GM12865 (cell line): ENCODE measurements at regions not wholly inside any gene's neighbourhood (a gene's known extent, or its start where the extent isn't known, plus 50 kb on each side); places are given as distances from the start of the nearest gene placed in this dataset.

Experiments used
- DNase-seq: peaks from one replicate; pipeline ENCODE4 v3.0.0; 2010; ENCODE audit warnings: low read depth
- H3K4me3 ChIP-seq: 2 replicates; pipeline ENCODE4 v1.5.1; 2011; ENCODE audit warnings: mild to moderate bottlenecking, low read depth, low read length, control low read depth
- CTCF ChIP-seq: IDR thresholded peaks from 2 replicates; pipeline ENCODE4 v1.5.1; 2011; ENCODE audit warnings: low read length, control low read depth, low read depth, inconsistent platforms; ENCODE audit not compliant: insufficient read depth; ENCODE audit errors: missing control alignments

- TF ChIP-seq CTCF, result no peak
- no peak for DNase-seq
- no peak overlapping the region for H3K4me3 ChIP-seq
Measured at GRCh38 chr2:185381631-185382030, 357.0 kb upstream of the FSIP2 start.

- no peak for TF ChIP-seq CTCF
- H3K4me3 ChIP-seq, result no peak overlapping the region
- DNase-seq, result no peak
Measured at GRCh38 chr2:185384822-185385560, 353.6 kb upstream of the FSIP2 start.

DNA sequence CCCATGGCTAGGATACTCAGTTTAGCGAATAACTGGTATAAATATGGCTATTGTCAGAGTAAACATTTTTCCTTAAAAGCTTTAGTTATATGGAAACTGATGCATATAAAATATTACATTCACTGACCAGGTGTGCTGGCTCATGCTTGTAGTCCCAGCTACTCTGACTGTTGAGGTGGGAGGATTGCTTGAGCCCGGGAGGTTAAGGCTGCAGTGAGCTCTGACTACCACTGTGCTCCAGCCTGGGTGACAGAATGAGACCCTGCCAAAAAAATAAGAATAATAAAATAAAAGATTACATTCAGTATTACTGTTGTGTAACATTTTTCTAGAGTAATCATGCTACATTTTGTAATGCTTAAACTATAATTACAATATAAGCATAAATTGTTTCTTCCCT, 350.4 kb upstream of the FSIP2 start:
- no peak for TF ChIP-seq CTCF
- DNase-seq, result no peak
- no peak overlapping the region for H3K4me3 ChIP-seq

DNA sequence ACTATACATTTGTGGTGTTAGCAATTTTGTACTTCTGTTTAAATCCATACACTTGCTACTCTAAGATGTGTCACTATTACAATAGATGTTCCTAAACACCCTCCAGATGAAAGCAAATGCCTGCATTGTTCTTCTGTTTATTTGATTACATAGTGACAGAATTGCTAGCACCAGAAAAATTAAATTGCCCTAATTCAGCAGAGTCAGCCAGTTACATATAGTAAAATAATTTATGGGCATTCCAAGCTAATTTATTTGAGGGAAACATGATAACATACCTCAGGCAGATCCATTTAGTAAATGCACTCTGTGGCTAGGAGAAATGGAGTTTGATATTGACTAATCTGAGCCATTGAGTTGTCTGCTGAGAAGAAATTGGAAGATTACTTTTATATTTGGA, 347.1 kb upstream of the FSIP2 start:
- no peak for DNase-seq
- TF ChIP-seq CTCF, result no peak
- no peak overlapping the region for H3K4me3 ChIP-seq

GRCh38 chr2:185393091-185393490, 345.5 kb upstream of the FSIP2 start:
- DNase-seq, result no peak
- no peak for TF ChIP-seq CTCF
- no peak overlapping the region for H3K4me3 ChIP-seq

DNA sequence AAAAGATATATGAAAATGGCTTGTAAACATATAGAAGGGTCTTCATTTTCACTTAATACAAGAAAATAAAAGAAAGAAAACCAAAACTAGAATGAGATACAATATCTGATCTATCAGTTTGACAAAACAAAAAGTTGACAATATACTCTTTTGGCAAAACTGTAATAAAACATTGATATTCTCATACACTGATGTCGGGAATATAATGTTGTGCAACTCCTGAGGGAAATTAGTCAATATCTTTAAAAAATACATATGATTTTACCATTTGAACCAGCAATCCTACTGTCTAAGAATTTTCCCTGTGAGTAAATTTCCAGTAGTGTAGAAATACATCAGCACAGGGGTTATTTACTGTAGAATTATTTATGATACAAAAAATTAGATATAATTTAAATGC, 336.1 kb upstream of the FSIP2 start:
- H3K4me3 ChIP-seq, result no peak overlapping the region
- no peak for TF ChIP-seq CTCF
- no peak for DNase-seq

DNA sequence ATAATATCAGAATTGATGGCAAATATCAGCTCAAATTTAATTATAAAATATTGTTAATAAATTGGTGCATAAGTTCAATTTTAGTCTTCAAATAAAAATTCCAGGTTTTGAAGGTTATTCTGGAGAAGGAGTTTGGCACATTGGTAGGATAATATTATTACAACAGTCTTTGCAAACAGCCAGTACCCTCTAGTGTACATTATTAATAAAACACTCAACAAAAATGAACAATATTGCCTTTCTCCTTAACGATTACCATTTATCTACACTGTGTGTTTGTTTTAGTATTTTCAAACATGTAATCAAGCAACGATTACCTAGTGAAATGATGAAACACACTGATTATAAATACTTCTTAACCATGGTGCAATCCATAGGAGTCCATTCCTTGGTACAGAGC, 334.0 kb upstream of the FSIP2 start:
- H3K4me3 ChIP-seq, result no peak overlapping the region
- no peak for TF ChIP-seq CTCF

More for the DNA sequence above, 334.0 kb upstream of the FSIP2 start:
- DNase-seq, result no peak
